ENCODE measurements at regions not wholly inside any gene's neighbourhood (a gene's known extent, or its start where the extent isn't known, plus 50 kb on each side); places are given as distances from the start of the nearest gene placed in this dataset.
"Not testable (repeated sequence)": the region's sequence is repeated elsewhere in the genome, so short reads cannot be mapped to it uniquely, and the experiment has no call there.

DNA sequence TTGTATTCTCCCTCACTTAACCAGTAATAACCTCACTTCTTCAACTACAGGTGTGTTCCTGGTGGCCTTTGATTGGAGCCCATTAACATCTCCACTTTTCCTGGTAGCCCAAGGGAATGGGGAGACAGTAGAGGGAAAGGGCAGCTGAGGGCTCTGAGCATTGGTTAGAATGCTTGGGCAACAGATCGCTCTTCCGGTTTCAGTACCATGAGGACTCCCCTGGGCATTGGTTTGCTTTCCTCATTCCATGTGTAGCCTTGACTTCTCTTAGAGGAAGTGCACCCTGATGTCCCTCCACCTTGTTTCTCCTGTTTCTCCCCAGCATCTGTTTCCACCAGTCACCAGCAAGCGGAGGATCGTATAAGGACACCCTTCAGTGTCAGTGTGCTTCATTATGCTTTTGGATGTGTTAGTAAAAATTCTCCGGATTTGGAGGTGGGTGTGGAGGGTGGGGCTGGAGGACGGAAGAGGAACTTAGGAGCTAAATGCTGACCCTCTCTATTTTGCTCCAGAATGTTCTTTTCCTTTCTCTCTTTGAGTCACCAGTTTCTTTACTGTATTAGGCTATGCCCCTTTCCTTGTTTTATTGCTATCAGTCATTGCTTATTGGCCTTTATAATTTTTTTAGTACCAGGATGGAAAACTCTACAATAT is 50.6 kb upstream of the ZNG1B start:
- not testable (repeated sequence) for DNase-seq

DNA sequence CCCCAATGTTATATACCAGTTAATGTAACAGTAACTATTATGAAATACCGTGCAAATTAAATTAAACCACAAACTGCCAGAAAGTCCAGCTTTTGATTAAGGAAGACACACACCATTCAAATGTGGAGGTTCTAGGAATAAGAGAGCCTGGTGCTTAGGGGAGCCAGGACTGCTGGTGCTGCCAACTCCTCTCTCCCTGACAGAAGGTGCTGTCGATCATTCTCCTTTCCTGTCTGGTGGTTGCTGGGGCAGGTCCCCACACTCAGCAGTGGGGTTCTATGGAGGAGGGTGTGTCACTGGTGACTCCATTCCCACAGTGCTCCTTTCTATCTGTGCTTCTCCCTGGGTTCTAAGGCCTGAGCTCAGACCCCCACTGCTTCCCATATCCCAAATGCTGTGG is 57.9 kb upstream of the ZNG1B start:
- not testable (repeated sequence) for DNase-seq

DNA sequence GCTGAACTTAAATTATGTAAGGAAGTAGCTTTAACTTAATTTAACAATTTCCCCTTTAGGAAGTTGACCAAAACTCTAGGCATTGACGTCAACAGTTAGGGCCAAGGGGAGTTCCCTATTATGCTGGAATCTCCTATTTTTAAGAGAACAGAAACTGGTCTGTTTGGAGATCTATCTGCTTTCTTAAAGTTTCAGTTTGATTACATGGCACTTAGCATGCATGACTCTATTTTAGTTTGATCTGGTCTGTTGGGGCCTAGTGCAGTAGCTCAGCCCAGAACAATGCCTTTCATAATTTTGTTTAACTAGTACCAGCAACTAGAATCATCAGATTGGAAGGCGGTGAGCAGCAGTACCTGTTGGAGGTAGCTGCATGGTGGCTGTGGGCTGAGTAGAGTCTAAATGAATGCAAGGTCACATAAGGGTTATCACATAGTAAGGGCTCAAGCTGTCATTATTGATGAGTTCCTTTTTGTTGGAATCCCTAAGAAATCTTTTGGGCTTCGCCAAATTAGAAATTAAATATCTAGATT is 60.5 kb upstream of the ZNG1B start:
- DNase-seq: no peak

DNA sequence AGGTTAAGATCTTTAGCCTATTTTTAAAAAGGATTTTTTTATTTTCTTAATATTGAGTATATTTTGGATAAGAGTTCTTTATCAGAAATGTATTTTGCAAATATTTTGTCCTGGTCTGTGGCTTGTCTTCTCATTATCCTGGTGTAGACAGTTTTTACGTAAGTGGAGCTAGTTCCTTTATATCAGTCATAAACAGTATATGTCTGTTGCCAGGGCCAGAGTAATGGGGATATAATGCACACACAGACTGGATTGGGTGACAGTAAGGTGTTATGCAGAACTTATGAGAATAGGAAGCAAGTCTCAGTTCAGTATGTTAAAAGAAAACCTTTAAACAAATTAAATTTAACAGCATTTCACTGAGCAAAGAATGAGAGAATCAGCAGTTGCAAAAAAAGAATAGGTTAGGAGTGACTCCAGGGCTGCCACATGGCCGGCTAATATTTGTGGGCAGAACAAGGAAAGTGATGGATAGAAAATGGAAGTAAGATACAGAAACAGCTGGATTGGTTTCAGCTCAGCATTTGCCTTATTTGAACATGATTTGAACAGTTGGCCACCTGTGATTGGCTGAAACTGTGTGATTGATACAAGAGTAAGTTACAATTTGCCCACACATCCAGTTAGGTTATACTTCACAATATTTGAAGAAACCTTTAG is 61.1 kb upstream of the ZNG1B start:
- no peak for DNase-seq

DNA sequence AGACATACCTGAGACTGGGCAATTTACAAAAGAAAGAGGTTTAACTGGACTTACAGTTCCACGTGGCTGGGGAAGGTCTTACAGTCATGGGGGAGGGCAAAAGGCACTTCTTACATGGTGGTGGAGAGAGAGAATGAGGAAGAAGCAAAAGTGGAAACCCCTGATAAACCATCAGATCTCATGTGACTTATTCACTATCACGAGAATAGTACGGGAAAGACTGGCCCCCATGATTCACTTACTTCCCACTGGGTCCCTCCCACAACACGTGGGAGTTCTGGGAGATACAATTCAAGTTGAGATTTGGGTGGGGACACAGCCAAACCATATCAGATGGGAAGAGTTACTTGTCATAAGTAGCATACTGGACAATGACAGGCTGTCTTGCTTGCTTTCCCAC is 62.6 kb upstream of the ZNG1B start:
- DNase-seq: not testable (repeated sequence)

DNA sequence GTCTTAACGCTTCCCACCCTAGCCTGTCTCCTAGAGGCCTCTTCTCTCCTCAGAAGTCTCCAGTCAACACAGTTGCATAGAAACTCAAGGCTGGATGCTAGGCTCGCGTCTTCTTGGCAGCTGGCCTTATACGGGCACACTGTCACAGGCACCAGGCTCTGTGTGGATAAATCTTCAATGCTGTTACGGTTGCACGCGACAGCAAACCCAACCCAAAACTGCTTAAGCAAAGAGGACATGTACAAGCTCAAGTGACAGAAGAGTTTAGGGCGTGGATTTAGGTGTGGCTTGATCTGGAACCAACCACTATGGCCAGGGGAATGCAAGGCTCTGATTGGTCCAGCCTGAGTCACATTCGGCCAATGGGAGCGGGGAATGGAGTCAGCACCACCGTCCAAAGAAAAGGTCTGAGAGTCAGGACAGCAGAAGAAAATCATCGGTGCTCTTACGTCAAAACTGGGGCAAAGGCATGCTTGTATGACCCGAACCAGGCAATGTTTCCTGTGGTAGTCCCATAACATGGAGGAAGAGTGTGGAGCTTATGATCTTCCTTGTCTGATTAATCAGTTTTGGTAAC is 65.1 kb upstream of the ZNG1B start:
- not testable (repeated sequence) for DNase-seq

DNA sequence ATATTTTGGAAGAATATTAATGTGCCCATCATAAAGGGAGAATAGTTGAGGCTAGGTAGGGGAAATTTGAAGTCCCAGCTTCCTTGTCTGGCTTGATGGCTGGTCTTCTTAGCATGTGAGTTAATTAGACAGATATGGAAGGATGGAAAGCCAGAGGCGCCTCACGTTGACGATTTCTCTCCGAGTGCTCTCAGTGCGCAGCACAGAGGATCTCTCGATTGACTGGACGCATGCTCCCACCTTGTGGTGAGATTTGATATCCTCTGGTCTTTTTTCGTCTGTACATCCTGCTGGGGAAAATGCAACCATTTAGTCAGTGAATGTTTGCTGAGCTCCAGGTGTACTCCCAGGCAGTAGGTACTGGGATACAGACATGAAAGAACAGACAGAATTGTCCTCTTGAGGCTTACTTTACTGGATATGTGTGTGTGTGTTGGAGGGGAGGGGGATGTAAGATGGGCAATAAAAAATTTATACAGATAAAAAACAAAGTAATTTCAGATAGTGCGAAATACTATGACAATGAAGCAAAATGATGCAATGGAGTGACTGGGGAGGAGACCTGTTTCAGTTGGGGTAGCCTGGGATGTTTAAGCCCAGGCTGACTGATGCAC is 66.9 kb upstream of the ZNG1B start:
- peak; percentile 50 to 64 for DNase-seq

DNA sequence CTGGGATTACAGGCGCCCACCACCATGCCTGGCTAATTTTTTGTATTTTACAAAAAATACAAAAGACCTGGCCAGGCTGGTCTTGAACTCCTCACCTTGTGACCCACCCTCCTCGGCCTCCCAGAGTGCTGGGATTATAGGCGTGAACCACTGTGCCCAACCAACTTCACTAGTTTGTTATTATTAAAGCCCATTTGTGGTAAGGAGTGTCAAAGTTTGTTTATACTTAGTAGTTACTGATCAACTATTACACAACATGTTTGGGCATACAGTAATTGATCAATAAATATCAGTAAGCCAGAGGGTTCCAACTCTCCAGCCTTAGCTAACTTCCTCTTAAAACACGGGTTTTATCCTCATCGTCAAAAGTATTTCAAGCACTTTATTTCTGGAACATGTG is 67.5 kb upstream of the ZNG1B start:
- DNase-seq: no peak

DNA sequence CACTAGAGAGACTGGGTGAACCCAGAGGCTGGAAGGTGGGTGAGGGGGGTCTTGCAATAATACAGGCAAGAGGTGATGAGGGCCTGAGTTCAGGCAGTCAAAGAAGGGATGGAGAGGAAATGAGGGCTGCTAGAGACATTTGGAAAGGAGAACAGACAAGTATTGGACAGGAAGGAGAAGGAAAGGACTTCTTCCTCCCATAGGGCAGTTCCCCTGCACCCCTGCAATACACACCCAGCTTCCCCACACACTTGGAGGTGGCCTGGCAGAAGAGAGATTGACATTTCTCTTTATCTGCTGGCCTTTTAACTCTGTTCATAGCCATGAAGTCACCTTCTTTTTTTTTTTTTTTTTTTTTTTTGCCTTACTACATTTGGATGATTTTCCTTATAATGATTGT is 68.9 kb upstream of the ZNG1B start:
- DNase-seq: not testable (repeated sequence)

DNA sequence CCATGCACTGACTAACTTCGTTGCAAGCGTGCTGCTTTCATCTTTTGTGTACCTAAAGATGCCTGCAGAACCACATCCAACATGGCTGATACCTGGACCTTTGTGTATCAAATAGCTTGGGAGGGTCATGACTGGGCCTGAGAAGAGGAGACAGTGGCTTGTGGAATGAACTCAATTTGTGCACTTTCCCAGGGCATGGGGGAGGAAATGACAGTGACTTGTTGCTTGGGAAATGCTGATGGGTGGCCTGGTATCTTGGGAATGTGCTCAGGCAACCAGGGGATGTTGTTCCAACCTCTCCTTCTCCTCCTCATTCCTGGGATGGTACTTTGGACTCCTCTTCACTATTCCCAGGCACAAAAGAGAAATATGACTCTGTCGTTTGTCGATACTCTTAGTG is 70.7 kb upstream of the ZNG1B start:
- not testable (repeated sequence) for DNase-seq

DNA sequence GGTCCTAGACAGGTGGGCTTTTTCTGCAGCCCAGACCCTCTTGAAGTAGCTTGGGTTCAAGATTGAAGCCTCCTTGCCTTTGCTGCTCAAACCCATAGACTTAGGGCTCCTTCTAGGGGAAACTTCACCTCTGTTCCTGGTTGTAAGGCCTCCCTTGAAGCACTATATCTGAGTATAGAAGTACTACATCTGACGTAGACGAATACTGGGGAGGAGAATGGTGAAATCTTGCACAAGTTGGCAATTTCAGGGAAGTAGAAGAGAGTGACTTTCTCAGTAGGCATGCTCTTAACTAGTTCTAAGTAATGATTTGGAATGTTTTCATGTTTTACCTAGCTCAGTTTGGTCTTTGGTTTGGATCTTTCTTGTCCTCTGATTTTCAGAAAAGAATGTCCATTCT is 71.7 kb upstream of the ZNG1B start:
- not testable (repeated sequence) for DNase-seq

DNA sequence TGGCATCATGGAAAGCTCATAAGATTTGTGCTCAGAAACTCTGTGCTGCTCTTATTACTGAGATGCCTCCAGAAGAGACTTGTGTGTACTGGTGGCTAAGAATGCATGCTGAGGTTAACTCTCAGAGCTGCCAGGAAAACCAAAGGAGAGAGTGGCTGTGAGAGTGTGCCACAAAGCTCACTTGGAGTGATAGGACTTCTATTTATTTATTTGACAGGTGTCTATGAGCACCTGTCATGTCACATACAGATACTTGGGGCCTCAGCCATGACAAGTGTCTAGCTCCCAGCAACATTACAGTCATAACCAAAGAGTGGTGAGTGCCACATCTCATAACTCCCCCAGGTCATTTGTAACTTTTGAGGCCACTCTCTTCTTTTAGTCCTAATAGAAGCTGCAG is 72.2 kb upstream of the ZNG1B start:
- not testable (repeated sequence) for DNase-seq

DNA sequence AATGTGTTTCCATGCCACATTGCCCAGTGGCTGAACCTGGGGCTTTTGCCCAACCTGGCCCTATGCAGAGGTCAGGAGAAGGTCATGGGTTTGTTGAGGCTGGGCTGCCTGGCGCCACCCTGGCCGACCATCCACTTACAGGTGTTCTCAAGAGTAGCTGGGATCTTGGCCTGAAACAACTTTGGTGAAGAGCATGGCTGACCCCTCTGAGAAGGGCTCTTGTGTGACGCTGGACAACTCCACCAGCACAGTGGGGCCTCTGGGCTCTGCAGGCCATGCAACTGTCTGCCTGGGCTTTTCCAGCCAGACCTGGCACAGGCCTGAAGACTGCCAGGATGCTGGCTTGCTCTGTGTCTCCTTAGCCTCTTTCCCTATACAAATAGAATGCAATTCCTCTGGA is 76.4 kb upstream of the ZNG1B start:
- no peak for DNase-seq

DNA sequence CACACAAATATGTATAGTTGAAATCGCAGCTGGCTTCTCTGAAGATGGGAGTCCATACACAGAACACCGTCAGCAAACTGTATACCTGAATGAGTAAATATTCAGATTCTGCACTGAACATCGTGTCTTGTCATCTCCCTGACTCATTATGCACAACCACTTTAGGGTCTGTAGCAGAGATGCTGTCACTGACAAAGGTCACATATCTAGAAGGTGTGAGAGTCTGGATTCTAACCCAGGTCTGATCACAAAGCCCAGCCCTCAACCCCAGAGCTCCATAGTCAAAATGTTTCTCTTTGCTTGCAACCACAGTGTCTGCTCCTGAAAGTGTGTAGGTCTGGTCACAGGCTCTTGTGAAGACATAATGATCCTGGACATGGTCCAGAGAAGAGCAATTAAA is 78.3 kb upstream of the PAX8 start:
- DNase-seq: no peak

DNA sequence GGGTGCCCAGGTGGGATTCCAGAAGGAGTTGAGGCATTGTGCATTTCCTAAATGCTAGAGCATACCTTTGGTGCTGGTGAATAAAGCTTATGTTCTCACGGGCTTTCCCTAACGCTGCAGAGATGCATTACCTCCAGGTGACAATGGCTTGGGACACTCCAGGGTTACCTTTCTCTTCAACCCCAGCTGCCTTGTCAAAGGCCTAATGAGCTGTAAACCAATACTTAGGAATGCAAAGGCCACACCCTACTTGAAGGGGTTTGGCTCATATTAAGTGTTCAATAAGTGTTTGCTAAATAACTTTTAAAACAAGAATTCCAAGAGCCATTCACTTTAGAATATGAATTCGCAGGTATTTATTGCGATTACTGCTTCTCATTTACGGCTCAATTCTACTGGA is 77.6 kb upstream of the PAX8 start:
- DNase-seq: not testable (repeated sequence)

DNA sequence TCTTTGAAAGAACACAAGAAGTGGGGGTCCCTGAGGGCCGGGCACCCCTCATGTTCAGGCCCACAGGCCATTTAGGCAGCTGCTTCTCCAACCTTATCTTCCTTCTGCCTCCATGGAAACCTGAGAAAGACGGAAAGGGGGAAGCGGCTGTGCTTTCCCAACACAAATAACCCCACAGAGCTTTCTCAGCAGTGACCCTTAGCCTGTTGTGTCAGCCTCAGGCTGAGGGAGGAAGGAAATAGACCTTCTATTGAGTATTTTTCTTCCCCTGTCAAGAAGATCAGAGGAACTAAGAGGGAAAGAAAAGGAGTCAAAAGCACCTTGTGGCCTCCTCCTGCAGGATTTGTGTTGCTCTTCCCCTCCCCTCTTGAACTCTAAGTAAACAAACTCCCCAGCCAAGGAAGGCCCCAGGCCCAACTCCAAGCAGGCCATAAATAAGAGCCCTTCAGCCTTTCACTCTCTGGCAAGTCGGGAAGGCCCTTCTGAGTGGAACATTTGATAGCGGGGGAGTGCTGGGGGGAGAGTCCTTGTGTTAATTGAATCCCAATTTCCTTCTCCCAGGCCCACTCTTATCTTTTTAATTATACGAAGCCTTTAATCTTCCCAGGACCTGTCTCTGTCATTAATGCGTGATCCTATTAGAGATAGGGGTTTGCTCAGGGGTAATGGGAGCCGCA is 76.8 kb upstream of the PAX8 start:
- not testable (repeated sequence) for DNase-seq

DNA sequence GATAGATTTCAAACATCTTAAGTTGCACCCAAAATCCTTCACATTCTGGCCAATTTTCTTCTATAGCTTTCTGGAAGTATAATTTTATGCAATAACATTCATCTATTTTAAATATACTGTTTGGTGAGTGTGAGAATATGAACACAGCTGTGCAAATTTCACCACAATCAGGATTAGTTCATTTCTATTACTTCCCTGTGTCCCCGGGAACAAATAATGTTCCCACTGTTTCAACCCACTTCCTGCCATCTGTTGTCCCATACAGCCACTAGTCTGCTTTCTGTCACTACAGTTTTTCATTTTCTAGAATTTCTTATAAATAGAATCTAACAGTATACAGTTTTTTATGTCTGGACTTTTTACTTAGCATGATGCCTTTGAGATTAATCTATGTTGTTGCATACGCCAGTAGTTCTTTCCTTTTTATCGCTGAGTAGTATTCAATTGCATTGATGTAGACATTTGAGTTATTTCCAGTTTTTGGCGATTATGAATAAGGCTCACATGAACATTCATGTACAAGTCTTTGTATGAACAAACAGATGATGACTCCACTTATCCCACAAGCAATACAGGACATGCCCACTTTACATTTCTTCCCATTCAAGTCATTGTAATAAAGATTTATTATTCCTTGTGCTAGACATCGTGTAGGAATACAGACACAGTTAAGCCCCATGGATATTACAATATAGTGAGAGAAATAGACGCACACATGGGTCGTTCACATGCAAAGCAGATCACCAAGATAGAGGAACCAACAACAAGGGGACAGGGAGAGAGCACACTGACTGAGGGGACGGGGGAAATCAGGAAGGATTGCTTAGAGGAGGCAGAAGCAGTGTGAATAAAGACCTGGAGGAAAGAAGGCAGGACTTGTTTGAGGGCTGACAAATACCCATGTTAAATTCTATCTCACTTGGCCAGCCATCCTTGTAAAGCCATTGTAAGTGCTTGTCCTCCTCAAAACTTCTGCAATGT is 72.9 kb upstream of the PAX8 start:
- DNase-seq: no peak

DNA sequence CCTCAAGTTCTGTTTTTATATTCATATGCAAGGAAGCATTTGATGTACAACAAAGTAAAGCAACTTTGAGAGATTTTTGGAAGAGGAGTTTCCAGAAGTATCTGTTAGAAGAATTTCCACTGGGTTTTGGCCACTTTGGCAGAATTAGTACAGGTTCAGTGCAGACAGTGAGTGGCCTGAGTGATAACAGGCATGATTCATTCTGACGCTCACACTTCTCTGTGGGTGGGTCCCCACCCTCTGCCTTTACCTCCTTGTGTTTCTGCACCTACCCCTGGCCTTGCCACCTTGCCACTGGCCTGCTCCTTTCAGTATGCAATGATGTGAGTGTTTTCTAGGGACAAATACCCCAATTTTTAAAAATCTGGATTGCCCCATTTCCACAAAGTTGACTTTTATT is 65.1 kb upstream of the PAX8 start:
- not testable (repeated sequence) for DNase-seq

DNA sequence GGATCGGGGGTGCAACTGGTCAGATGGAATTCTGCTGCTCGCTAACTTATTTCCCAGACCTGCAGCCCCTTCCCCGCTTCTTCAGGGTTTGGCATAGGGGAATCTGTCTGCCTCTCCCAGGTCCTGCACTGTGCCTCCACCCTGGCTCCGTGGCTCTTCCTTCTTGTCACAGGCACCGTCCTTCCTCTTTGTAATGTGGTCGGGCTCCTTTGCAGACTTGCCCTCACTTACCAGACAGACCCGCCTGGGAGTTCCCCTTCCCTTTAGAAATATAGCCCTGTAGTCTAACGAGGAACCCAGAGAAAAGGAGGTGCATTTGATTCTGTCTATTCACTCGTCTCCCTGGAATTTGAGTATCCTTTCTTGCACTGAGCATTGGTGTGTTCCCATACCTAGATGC is 63.9 kb upstream of the PAX8 start:
- DNase-seq: no peak

DNA sequence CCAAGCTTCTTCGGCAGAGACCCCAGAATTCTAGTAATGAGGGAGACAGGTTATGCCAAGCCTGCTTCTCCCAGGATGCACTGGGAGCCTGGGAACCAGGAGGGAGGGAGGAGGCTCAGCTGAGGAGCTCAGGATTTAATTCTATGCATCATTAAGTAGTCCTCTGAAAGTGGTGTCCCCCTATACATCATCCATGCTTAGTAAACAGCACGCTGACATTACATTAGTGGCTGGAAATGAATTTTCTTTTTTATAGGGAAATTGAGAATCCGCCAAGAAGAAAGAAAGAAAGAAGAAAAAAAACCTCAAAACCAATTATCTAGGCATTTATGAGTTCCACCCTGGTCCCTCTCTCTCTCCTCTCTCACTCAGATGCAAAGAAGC is 63.1 kb upstream of the PAX8 start:
- not testable (repeated sequence) for DNase-seq

DNA sequence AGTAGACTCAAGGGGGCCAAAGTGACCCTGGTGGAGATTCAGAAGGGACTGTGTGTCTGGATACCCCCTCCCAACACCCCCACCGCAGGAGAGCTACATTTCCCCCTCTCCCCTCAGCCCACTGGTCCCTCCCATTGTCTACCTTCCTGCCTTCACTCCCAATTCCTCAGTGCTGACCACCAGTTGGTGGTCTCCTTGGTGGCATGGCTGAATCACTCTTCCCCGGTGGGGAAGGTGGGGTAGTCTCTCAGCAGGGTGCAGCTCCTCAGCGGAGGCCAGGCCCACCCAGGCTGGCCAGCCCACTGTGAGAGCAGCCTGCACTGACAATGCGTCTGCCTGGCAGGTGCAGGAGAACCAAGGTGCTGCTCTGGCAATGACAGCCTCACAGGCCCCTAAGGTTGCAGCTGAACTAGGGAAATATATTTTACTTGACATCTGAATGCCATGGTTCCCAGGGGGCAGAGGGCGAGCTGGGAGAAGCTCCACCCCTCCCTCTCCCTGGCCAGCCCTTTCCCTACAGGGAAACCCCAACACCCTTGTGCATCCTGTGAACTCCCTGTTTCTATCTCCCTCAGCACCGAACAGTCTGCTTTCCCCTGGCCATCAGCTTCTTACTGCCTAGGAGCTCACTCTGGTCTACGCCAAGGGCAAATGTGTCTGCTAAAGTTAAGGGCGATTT is 62.6 kb upstream of the PAX8 start:
- DNase-seq: no peak
